Neural cell (in vitro differentiated cells): ENCODE measurements at regions not wholly inside any gene's neighbourhood (a gene's known extent, or its start where the extent isn't known, plus 50 kb on each side); places are given as distances from the start of the nearest gene placed in this dataset.

ENCODE experiments used
- H2AFZ ChIP-seq: fragments of 200-600, 300-800 bp; sonication (generic), shearing (Covaris generic); 2 replicates; pipeline ENCODE4 v1.6.0; 2014; ENCODE audit warnings: low read depth, mild to moderate bottlenecking, antibody characterized with exemption, low read length, moderate library complexity
- H3F3A ChIP-seq: fragments of 200-600 bp; shearing (Covaris generic); 2 replicates; pipeline ENCODE4 v1.6.1; 2016; ENCODE audit warnings: mild to moderate bottlenecking, moderate library complexity, mixed read lengths, antibody characterized with exemption, low read length; ENCODE audit not compliant: insufficient read depth, poor library complexity, severe bottlenecking
- H3K27ac ChIP-seq: fragments of 200-600, 300-800 bp; sonication (generic), shearing (Covaris generic); 2 replicates; pipeline ENCODE4 v1.5.1; 2014; ENCODE audit warnings: mild to moderate bottlenecking, low read length, moderate library complexity
- H3K27me3 ChIP-seq: fragments of 300-800, 200-600 bp; sonication (generic), shearing (Covaris generic); 2 replicates; pipeline ENCODE4 v1.6.0; 2014; ENCODE audit warnings: mild to moderate bottlenecking, low read depth, low read length, moderate library complexity; ENCODE audit not compliant: insufficient read depth
- H3K36me3 ChIP-seq: fragments of 300-800, 200-600 bp; sonication (generic), shearing (Covaris generic); 2 replicates; pipeline ENCODE4 v1.5.1; 2014; ENCODE audit warnings: mild to moderate bottlenecking, antibody characterized with exemption, low read length, moderate library complexity; ENCODE audit not compliant: insufficient read depth
- H3K4me2 ChIP-seq: fragments of 300-800, 200-600 bp; sonication (generic), shearing (Covaris generic); 2 replicates; pipeline ENCODE4 v1.6.0; 2014; ENCODE audit warnings: mild to moderate bottlenecking, low read length
- H3K4me3 ChIP-seq: fragments of 300-800, 200-600 bp; sonication (generic), shearing (Covaris generic); 2 replicates; pipeline ENCODE4 v1.5.1; 2014; ENCODE audit warnings: mild to moderate bottlenecking, low read length, moderate library complexity
- H3K79me2 ChIP-seq: fragments of 200-600 bp; shearing (Covaris generic); replicated peaks from 2 replicates; pipeline ENCODE4 v1.6.0; 2014; ENCODE audit warnings: mild to moderate bottlenecking, low read length, moderate library complexity; ENCODE audit not compliant: insufficient read depth
- H3K9ac ChIP-seq: fragments of 300-800, 200-600 bp; sonication (generic), shearing (Covaris generic); 2 replicates; pipeline ENCODE4 v1.6.1; 2016; ENCODE audit warnings: mild to moderate bottlenecking, low read length, mixed read lengths
- H3K9me2 ChIP-seq: fragments of 200-600 bp; shearing (Covaris generic); 2 replicates; pipeline ENCODE4 v1.6.1; 2016; ENCODE audit warnings: mild to moderate bottlenecking, low read length, mixed read lengths; ENCODE audit not compliant: insufficient read depth
- H3K9me3 ChIP-seq: fragments of 200-600, 300-800 bp; sonication (generic), shearing (Covaris generic); 2 replicates; pipeline ENCODE4 v1.6.1; 2016; ENCODE audit warnings: mild to moderate bottlenecking, mixed run types, low read length, moderate library complexity, mixed read lengths
- H4K20me1 ChIP-seq: fragments of 200-600 bp; shearing (Covaris generic); 2 replicates; pipeline ENCODE4 v1.6.1; 2016; ENCODE audit warnings: mild to moderate bottlenecking, mixed run types; ENCODE audit not compliant: insufficient read depth
- CTCF ChIP-seq: fragments of 450-650 bp; IDR thresholded peaks from 2 replicates; pipeline ENCODE4 v1.5.1; 2014; ENCODE audit warnings: antibody characterized with exemption, mild to moderate bottlenecking, moderate library complexity; ENCODE audit not compliant: poor library complexity, severe bottlenecking
- EP300 ChIP-seq: fragments of 450-650 bp; conservative IDR thresholded peaks from 2 replicates; pipeline ENCODE4 v1.6.1; 2014; ENCODE audit warnings: antibody characterized with exemption, mild to moderate bottlenecking, moderate library complexity; ENCODE audit not compliant: poor library complexity, severe bottlenecking
- EZH2 ChIP-seq: fragments of 200-600, 300-800 bp; shearing (Covaris generic), sonication (generic); IDR thresholded peaks from 2 replicates; pipeline ENCODE4 v1.6.1; 2014; ENCODE audit warnings: antibody characterized with exemption, low read length, borderline replicate concordance, mild to moderate bottlenecking; ENCODE audit not compliant: insufficient read depth, poor library complexity, severe bottlenecking
- MXI1 ChIP-seq: fragments of 450-650 bp; conservative IDR thresholded peaks from 2 replicates; pipeline ENCODE4 v1.6.1; 2014; ENCODE audit warnings: antibody characterized with exemption, mild to moderate bottlenecking; ENCODE audit not compliant: poor library complexity, severe bottlenecking
- POLR2AphosphoS5 ChIP-seq: IDR thresholded peaks from 2 replicates; pipeline ENCODE4 v1.6.1; 2012
- RAD21 ChIP-seq: fragments of 450-650 bp; conservative IDR thresholded peaks from 2 replicates; pipeline ENCODE4 v1.6.1; 2014; ENCODE audit warnings: antibody characterized with exemption, mild to moderate bottlenecking, moderate library complexity
- REST ChIP-seq: IDR thresholded peaks from 2 replicates; pipeline ENCODE4 v1.6.1; 2012; ENCODE audit warnings: borderline replicate concordance
- SMC3 ChIP-seq: fragments of 450-650 bp; conservative IDR thresholded peaks from 2 replicates; pipeline ENCODE4 v1.6.1; 2014; ENCODE audit warnings: antibody characterized with exemption, mild to moderate bottlenecking, moderate library complexity; ENCODE audit not compliant: poor library complexity
- TAF1 ChIP-seq: IDR thresholded peaks from 2 replicates; pipeline ENCODE4 v1.6.1; 2012; ENCODE audit warnings: low read depth

GRCh38 chr15:54840621-54841398 is 355.9 kb downstream of the RSL24D1 start:
- TF ChIP-seq CTCF (no peak), POLR2AphosphoS5 (no peak), TAF1 (no peak), REST (no peak), EP300 (no peak), MXI1 (no peak), RAD21 (no peak), EZH2 (no peak), SMC3 (no peak)

GRCh38 chr15:54839379-54839778 is 357.4 kb downstream of the RSL24D1 start:
- TF ChIP-seq RAD21: no peak
- no peak for TF ChIP-seq POLR2AphosphoS5
- TF ChIP-seq REST: no peak
- TF ChIP-seq TAF1: no peak
- no peak for TF ChIP-seq CTCF
- no peak for TF ChIP-seq SMC3
- TF ChIP-seq EZH2: no peak
- no peak for TF ChIP-seq MXI1
- no peak for TF ChIP-seq EP300
- no peaks in the 10 kb centered on the region for H3F3A ChIP-seq
- no peaks in the 10 kb centered on the region for H3K9me3 ChIP-seq
- H3K79me2 ChIP-seq: no peaks in the 10 kb centered on the region
- H3K36me3 ChIP-seq: no peaks in the 10 kb centered on the region
- H3K27me3 ChIP-seq: no peaks in the 10 kb centered on the region
- no peak overlapping the region for H3K4me2 ChIP-seq
- H3K9ac ChIP-seq: no peak overlapping the region
- no peak overlapping the region for H3K4me3 ChIP-seq
- H3K9me2 ChIP-seq: no peaks in the 10 kb centered on the region
- H4K20me1 ChIP-seq: no peaks in the 10 kb centered on the region
- no peak overlapping the region for H2AFZ ChIP-seq
- H3K27ac ChIP-seq: no peak overlapping the region

More at GRCh38 chr15:54840621-54841398, 355.9 kb downstream of the RSL24D1 start:
- Histone ChIP-seq H3K9me2 (no peaks in the 10 kb centered on the region), H3K27me3 (no peaks in the 10 kb centered on the region), H3K9ac (no peak overlapping the region), H3K9me3 (no peaks in the 10 kb centered on the region), H4K20me1 (no peaks in the 10 kb centered on the region), H3K36me3 (no peaks in the 10 kb centered on the region), H3K27ac (no peak overlapping the region), H3K79me2 (no peaks in the 10 kb centered on the region), H3K4me2 (no peak overlapping the region), H3F3A (no peaks in the 10 kb centered on the region), H3K4me3 (no peak overlapping the region), H2AFZ (no peak overlapping the region)
